DOHH2 (cell line): ENCODE measurements at regions not wholly inside any gene's neighbourhood (a gene's known extent, or its start where the extent isn't known, plus 50 kb on each side); places are given as distances from the start of the nearest gene placed in this dataset.

Experiments
- CTCF ChIP-seq: fragments of 200-600 bp; sonication (generic); IDR thresholded peaks from one replicate; pipeline ENCODE4 v1.5.1; 2014; ENCODE audit warnings: antibody characterized with exemption, mild to moderate bottlenecking, low read depth, low read length; ENCODE audit not compliant: poor library complexity, severe bottlenecking
- EZH2phosphoT487 ChIP-seq: fragments of 200-600 bp; sonication (generic); IDR thresholded peaks from 2 replicates; pipeline ENCODE4 v1.6.1; 2017; ENCODE audit warnings: borderline replicate concordance, mild to moderate bottlenecking, antibody characterized with exemption, low read length, moderate library complexity, mixed read lengths

- no peak for TF ChIP-seq CTCF
- no peak for TF ChIP-seq EZH2phosphoT487
Observed at GRCh38 chrX:20971250-20971649, 403.0 kb upstream of the CNKSR2 start.
